ENCODE measurements at regions not wholly inside any gene's neighbourhood (a gene's known extent, or its start where the extent isn't known, plus 50 kb on each side); places are given as distances from the start of the nearest gene placed in this dataset.

DNA sequence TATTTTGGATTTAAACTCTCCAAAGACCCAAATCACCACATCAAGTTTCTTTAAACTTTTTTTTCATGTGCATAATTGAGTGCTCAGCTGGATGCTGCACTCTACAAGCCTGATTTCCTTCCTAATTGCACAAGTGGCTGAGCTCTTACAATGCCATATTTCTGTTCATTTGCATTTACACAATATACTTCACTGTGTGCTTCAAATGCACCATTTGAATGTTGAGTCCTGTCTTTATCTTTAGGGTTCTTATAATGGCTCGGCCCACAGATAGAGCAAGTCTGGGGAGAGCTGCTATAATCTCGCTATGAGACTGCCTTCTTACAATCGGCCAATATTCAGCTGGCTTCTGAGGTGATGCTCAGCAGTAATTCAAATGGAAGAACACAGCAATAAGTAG lies 200.6 kb upstream of the MAP3K7 start:
- DNase-seq (ENCODE audit: low spot score), result no peak

DNA sequence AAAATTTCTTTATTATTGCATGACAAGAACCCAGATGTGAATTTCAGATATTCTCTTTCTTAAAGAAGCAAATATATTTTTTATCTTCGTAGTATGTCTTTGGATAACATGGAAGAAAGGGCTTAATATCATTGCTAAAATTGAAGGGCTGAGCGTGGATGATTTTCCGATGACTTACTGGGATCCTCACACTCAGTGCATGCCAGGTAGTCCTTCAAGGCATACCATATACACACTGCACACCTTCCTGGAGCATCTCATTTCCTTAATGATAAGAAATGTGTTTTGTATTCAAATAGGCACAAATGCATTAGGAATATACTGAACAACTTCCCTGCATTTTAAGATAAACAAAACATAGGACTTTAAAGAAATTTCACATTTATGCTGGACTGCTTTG lies 193.9 kb upstream of the MAP3K7 start:
- DNase-seq (ENCODE audit: low spot score), result no peak

DNA sequence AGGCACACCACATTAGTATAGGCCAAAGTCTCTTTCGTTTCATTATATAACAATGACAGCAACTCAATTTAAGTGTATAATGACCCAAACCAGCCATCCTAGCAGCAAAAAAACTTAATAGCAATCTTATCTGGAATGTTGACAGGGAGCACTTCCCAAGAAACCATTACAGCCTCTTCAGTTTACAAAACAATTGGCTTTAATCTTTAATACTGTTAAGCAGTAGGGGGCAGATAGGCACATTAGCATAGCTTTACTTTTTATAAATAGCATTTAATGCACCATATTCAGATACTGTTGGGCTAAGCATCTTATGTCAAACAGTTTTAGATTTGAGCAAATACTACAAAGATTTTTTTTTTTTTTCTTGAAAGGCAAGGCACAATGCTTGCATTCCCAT lies 193.3 kb upstream of the MAP3K7 start:
- no peak for DNase-seq (ENCODE audit: low spot score)

DNA sequence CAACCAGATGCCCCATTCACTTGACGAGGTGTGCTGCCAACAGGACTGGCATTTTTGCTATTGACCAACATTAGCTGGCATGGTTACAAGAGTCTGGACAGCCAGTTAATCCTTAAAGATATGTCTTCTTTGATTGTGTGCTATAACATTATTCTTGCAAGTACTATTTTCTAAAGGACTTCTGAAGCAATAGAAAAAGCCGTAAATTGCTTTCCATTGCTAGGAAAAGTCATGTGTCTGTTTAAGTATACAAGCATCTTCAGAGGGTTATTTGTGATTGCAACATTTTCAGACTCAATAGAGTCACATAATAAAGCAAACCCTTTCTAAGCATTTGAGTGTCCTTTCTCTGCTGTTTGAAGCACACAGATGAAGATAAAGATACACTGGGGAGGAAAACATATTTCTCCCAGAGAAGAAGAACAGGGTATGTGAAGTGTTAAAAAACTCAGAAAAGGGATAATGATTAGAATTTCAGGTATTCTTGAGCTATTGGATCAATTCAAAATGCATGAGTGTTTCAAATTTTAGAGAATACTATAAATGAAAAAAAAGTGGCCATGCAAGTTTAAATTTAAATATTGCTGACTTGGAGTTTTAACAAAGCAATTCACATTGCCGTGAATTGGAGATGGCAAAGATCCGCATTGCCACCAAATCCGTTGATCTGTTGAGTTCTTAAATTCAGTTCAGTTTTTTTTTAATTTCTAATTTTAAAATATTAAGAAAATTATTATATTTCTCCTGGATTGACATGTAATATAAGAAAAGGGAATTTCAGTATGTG lies 191.7 kb upstream of the MAP3K7 start:
- no peak for DNase-seq (ENCODE audit: low spot score)

DNA sequence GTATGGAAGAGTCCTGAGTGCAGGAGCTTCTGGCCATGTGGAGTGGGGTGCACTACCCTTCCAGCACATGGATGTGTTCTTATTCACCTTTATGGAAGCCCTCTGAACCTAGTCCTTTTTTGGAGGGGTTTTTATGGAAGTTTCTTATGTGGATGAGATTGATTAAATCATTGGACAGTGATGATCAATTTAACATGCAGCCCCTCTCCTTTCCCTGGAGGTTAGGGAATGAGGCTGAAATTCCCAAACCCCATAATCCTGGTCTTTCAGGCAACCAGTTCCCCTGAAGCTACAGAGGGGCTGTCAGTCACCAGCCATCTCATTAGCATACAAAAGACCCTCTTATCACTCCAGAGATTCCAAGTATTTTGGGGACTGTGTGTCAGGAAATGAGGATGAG lies 183.9 kb upstream of the MAP3K7 start:
- DNase-seq (ENCODE audit: low spot score), result no peak

DNA sequence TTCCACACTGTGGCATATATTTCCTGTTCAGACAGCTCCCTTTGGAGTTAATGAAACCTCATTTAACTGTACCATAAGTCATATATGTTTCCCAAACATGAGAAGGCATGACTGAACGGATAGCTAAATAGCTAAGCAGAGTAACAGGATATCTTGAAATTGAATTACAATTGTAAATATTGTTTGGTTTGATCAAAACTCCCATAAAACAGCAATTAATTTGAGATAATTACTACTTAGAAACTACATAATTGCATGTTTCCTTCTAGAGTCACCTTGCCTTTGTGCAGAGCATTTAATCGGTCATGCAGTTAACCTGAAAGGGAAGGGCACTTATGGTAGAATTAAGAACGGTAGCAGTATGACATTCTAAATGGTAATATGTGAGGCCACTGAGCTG lies 179.0 kb upstream of the MAP3K7 start:
- no peak for DNase-seq (ENCODE audit: low spot score)

DNA sequence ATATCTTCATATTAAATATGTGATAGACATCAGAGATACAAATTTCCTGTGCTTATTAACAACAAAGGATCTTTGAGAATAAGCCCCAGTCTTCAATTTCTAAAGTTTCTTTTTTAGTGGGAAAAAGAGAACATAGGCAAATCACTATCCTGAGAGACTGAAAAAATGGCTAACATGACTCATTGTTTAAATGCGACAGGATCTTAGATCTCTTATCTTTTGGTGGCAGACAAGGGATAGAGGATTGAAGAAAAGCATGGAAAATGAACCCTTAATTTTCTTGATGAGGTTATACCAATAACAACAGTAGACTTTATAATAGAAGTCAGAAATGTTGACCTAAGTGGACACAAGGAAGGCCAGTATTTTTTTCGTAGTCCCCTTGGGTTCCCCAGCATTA lies 178.6 kb upstream of the MAP3K7 start:
- no peak for DNase-seq (ENCODE audit: low spot score)

DNA sequence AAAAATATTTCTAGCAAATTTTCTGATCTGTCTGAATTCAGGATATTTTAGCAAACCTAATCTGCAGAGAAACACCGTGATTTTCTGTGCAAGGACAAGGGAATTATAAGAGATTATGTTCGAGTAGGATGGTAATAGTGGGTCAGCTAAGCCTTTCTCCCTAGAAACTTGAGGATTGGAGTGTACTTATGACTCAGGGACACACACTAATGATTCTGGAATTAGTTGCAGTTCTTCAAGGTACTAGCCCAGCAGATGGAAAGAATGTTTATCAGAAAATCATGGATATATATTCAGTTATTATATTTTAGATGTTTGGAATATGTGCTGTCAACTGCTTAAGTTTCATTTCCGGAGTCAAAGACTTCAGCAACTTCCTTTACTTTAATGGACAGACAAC lies 177.1 kb upstream of the MAP3K7 start:
- no peak for DNase-seq (ENCODE audit: low spot score)

DNA sequence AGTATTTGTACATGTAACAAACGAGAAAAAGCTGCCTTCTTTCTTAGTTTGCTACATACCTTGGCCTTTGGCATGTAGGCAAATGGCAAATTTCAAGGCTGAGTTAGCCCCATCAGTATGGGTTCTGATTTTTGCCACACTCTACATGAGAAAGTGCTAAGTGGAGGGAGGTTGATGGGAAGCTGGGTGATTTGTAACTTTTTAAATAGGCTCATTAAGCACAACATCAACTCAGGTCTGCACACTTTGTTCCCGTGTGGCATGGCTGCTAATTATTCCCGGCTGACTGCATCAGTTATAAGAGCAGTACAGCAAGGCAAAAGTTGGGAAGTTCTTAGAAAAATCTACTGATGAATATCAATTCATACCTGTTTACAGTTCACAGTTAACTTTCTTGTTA lies 172.8 kb upstream of the MAP3K7 start:
- no peak for DNase-seq (ENCODE audit: low spot score)

DNA sequence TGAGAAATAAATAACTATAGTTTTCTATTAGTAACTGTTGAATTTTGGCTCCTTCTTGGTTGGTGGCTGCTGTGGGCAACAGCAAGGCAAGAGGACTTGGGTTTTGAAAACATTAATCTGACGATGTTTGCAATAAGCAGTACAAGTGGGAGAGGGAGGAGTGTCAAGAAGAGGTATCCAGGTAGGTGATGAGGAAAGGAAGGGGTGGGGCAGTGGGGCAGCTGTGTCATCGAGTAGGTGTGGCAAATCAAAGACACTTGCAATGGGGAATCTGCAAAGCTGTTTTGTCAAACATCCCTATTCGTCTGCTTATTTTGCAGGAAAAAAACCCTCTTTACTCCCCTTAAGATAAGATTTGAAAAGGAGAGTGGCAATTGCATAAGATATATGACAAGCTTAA lies 171.9 kb upstream of the MAP3K7 start:
- no peak for DNase-seq (ENCODE audit: low spot score)

DNA sequence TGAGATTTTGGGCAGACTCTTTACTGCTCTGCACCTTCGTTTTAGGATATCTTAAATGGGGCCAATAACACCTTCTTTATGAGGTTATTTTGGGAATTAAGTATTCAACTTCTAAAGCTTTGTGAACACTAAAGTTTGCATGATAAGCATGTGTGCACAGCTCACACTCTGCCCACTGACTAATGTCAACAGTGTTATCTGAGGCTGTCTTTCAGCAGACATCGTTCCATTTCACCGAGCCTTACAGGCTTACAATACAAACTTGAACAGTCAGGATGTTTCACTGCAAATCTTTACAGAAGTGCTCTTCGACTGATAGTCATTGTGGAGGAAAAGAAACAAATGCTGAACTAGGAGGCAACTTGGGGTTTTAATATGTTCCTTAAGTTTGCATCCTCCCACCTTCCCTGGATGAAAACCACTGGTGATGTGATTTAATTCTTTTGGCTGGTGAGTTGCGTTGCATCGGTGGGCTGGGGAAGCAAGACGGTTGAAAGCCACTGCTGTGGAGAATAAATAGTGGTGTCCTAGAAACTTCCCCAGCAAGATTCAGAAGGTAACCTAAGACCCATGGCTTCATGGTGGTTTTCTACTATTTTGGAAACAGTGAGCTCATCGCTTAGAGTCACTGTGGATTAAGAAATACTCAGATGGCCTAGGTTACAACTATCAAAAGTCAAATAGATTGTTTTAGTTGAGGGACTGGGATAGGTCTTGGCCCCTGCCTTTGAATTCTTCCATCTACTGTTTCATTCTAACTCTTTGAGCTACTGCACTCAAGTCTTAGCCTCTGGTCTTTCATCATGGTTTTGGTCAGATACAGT lies 167.2 kb upstream of the MAP3K7 start:
- DNase-seq (ENCODE audit: low spot score), result no peak

DNA sequence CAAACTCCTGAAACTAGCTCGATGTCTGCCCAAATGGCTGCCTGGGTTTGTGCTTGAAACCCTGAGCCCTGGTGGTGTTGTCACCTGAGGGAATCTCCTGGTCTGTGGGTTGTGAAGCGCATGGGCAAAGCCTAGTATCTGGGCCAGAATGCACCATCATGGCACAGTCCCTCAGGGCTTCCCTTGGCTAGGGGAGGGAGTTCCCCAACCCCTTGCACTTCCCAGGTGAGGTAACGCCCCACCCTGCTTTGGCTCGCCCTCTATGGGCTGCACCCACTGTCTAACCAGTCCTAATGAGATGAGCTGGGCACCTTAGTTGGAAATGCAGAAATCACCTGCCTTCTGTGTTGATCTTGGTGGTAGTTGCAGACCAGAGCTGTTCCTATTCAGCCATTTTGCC lies 152.9 kb upstream of the MAP3K7 start:
- DNase-seq (ENCODE audit: low spot score), result no peak

DNA sequence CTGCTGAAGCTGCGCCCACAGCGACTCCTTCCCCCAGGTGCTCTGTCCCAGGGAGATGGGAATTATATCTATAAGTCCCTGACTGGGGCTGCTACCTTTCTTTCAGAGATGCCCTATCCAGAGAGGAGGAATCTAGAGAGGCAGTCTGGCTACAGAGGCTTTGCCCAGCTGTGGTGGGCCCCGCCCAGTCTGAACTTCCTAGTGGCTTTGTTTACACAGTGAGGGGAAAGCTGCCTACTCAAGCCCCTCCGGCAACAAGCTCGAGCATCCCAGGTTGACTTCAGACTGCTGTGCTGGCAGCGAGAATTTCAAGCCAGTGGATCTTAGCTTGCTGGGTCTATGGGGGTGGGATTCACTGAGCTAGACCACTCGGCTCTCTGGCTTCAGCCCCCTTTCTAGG lies 152.5 kb upstream of the MAP3K7 start:
- no peak for DNase-seq (ENCODE audit: low spot score)

DNA sequence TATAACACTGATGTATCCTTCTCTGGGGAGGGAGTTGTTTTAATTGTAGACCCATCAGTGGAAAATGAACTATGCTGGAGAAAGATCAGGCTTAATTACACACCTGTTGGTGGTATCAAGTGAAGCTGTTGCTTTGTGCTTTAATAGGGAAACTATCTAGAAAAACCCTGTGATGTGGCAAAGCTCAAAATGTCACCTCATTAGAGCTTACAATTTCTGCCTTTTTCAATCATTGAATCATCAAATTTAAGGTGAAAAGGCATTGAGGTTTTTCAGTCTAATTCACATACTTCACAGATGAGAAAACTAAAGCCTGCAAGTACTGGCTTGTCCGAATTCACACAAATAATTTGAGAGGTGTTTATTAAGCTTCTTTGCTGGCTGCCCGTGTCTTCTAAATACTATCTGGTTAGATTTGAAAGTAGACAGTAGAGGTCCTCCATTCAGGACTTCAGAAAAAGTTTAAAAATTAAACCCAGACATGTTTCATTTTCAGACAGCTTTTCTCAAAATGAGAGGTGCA lies 143.3 kb upstream of the MAP3K7 start:
- DNase-seq (ENCODE audit: low spot score), result no peak

DNA sequence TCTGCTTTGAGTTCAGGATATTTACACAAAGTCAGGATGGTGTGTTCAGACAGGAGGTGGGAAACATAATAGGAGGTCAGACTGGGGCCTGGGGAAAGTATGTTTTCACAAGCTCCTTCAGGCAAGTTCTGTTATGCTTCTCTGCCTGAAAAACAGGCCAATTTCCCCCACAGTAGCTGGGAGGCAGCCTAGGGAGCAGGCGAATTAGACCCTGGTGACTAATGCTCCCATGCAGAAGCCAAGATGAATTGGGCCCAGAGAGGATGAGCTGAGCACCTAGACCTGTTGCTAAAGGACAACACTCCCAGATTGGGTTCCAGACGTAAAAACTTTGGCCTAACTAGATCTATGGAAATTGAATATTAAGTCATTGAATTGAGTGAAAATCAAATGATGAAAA lies 142.2 kb upstream of the MAP3K7 start:
- DNase-seq (ENCODE audit: low spot score), result no peak

DNA sequence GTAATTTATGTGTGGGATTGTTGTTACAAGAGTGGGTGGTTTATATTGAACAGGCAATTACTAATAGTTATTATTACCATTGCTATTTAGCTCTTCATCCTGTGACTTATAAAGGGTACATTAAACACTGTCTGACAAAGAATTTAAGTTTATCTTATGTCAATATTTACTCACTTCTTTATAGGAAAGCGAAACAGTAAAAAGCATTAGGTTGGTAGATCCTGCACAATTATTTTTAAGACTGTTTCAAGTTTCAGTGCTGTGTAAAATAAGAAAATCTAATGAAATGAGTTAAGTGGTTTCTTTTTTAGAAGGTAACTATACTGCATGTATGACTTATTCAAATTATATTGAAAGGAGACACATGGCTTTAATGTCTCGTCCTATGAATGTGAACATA lies 135.8 kb upstream of the MAP3K7 start:
- no peak for DNase-seq (ENCODE audit: low spot score)

DNA sequence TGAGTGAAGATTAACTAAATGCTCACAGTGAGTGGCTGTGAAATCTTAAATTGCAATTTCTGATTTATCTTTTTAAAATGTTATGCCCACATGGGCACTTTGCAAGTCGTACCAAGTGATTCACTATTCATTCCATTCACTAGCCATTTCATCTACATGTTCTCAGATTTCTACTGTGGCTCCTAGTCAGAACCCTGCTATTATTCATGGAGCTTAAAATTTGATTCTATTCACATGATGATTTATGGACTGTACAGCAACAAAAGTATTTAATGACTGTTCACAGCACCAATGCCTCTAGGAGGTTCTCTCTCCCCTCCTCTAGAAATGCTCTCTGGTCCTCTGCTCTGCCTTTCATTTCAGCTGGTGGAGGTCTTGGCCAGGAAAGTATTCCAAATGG lies 133.5 kb upstream of the MAP3K7 start:
- no peak for DNase-seq (ENCODE audit: low spot score)

DNA sequence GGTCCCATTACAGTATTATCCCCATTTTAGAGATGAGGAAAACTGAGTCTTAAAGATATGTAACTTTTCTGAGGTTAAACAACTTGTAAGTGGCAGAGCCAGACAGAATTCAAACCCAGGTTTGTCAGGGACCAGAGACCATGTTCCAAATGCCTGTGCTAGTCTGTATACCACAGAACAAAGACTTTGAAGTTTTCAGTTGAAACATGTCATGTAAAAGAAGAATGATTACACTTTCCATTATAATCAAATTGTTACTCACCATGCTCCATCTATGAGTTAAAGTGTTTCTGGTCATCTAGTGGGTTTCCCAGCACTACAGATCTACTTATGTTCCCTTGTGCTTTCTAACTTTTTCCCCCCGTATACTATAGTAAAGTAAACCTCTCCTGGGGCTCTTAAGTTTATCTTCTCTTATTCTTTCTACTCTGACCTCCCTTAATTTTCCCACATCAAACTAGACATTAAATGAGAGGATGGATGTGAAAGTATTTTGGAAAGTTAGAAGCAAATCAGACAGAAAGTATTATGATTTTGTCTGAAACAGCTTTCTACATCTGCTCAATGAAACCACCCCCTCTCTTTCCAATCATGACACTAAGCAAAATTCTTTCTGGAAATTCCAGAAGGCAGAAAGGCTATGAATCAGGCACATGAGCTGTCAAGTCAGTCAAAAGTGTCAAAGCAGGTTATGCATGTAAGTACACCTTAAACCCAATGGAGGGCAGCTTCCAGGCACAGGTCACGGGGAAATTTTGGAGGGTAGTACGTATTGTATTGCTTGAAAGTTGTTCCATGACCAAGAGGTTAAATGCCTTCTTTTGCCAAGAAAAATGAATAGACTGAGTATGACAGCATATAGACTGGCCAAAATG lies 132.7 kb upstream of the MAP3K7 start:
- DNase-seq (ENCODE audit: low spot score), result no peak

DNA sequence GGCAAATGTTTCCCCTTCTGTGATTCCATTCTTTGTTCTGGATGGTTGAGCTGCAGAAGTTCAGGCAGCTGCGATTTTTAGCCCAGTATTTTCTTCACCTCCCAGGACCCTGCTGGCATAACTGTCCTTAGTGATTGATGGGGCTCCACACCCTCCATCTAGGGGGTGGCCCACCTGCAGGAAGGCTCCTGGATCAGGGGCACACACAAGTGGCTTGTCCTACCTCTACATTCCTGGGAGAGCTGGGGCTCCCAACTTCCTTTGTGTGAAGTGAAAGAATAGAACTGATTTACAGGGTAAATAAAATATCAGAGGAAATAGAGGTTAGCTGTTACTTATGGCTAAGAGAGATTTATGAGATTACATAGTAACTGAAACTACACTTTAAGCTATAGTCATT lies 129.5 kb upstream of the MAP3K7 start:
- no peak for DNase-seq (ENCODE audit: low spot score)

DNA sequence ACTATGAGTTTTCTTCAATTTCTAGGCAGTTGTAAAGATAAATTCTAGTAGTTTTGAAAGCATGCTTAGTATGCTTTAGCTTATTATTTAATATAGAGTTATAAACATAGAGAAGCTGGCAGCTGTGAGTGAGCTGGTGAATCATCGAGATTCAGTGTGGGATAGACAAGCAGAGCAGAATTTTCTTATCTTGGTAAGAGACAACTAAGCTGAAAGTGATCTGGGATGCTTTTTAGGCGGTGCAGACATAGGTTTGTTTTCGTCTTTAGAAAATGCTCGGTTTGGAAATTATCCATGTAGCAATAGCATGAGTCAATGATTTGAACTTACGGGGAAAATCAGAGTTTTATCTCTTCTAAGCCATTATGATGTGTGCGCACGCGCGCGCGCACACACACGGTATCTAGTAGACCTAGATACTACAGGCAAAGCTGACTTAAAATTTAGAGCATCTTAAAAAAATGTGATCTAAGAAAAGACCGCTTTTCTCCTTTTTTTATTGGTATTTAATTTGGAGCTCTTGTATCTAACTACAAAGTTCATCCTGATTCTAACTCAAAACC lies 128.3 kb upstream of the MAP3K7 start:
- DNase-seq (ENCODE audit: low spot score), result no peak

DNA sequence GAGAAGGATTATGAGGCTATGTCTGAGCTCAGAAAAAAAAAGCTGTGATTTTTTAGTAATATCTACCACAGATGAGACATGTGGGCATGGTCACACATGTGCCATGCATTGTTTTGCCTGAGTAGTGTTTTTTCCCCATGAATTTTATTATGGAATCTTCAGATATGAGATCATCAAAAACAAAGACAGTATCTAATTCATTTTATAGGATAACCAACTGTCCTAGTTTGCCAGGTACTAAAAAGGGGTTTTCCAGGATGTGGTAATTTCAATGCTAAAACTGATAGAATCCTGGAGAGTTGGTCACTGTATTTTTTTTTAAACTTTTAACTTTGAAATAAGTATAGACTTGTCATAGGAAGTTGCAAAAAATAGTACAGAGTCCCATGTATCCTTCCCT lies 127.4 kb upstream of the MAP3K7 start:
- no peak for DNase-seq (ENCODE audit: low spot score)

DNA sequence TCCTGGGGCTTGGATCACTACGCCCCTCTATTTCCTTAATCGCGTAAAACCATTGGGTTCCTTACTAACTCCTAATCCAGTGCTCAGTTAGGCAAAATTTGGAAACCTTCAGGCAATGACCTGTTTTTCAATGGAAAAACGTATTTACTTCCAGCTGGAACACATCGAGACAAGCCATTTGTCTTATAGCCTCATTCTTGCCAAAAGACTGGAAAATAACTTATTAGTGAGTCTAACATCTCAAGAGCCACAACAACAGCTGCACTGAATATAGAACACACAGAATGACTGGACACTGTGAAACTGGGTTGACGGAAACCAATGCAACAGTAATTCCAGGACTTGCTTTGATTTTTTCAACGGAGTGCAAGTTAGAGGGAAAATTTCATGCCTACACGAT lies 125.2 kb upstream of the MAP3K7 start:
- no peak for DNase-seq (ENCODE audit: low spot score)

Measured in CD4-positive, alpha-beta T cell treated with Interleukin-2 at 100 ng/mL for 4 hours (primary cell).